Fibroblast of lung (primary cell): ENCODE measurements at regions not wholly inside any gene's neighbourhood (a gene's known extent, or its start where the extent isn't known, plus 50 kb on each side); places are given as distances from the start of the nearest gene placed in this dataset.

Source experiments
- DNase-seq, 2 donors: peaks; one replicate each; pipeline versions ENCODE4 v3.0.0 to v3.0.0-alpha.2; 2010; ENCODE audit warnings: low read depth in 2 of 2
- H2AFZ ChIP-seq: 2 replicates; pipeline ENCODE4 v1.5.1; 2012; ENCODE audit warnings: low read length, control low read depth, inconsistent platforms
- H3K27ac ChIP-seq: 2 replicates; pipeline ENCODE4 v1.5.1; 2011; ENCODE audit warnings: low read length, control low read depth; ENCODE audit not compliant: insufficient read depth
- H3K27me3 ChIP-seq: 2 replicates; pipeline ENCODE4 v1.5.1; 2011; ENCODE audit warnings: mild to moderate bottlenecking, low read length; ENCODE audit not compliant: control insufficient read depth, insufficient read depth
- H3K36me3 ChIP-seq: 2 replicates; pipeline ENCODE4 v1.5.1; 2011; ENCODE audit warnings: low read length; ENCODE audit not compliant: control insufficient read depth, insufficient read depth
- H3K4me1 ChIP-seq: 2 replicates; pipeline ENCODE4 v1.5.1; 2011; ENCODE audit warnings: low read length; ENCODE audit not compliant: control insufficient read depth, insufficient read depth; ENCODE audit errors: extremely low read depth
- H3K4me2 ChIP-seq: 2 replicates; pipeline ENCODE4 v1.5.1; 2011; ENCODE audit warnings: low read length, control low read depth; ENCODE audit not compliant: insufficient read depth; ENCODE audit errors: extremely low read depth
- H3K4me3 ChIP-seq, 4 experiments: fragments of 200-600 bp in 1 of 4; sonication (generic) in 1 of 4; replicated peaks in 1 of 4; 2 replicates each; pipeline ENCODE4 v1.5.1; 2011 to 2016; ENCODE audit warnings: low read length in 4 of 4, low read depth in 3 of 4, mild to moderate bottlenecking in 3 of 4, control low read depth in 2 of 4, inconsistent platforms in 1 of 4, mixed read lengths in 1 of 4; ENCODE audit not compliant: insufficient read depth in 1 of 4; ENCODE audit errors: control extremely low read depth in 1 of 4
- H3K79me2 ChIP-seq: 2 replicates; pipeline ENCODE4 v1.5.1; 2012; ENCODE audit warnings: mild to moderate bottlenecking, low read length, inconsistent platforms; ENCODE audit not compliant: control insufficient read depth, insufficient read depth
- H3K9ac ChIP-seq: 2 replicates; pipeline ENCODE4 v1.5.1; 2011; ENCODE audit warnings: mild to moderate bottlenecking, low read length, control low read depth; ENCODE audit not compliant: insufficient read depth
- H3K9me3 ChIP-seq: 2 replicates; pipeline ENCODE4 v1.5.1; 2012; ENCODE audit warnings: low read depth, low read length; ENCODE audit not compliant: control insufficient read depth, insufficient read depth
- H4K20me1 ChIP-seq: 2 replicates; pipeline ENCODE4 v1.5.1; 2011; ENCODE audit warnings: low read length; ENCODE audit not compliant: control insufficient read depth, insufficient read depth; ENCODE audit errors: extremely low read depth
- CTCF ChIP-seq, 2 donors: IDR thresholded peaks in 1 of 2; conservative IDR thresholded peaks in 1 of 2; 1 replicate in 1 of 2; 2 replicates in 1 of 2; pipeline ENCODE4 v1.5.1; 2011 to 2012; ENCODE audit warnings: low read length in 2 of 2, control low read depth in 1 of 2, inconsistent platforms in 1 of 2, low read depth in 1 of 2, mild to moderate bottlenecking in 1 of 2
- EZH2 ChIP-seq: IDR thresholded peaks from 2 replicates; pipeline ENCODE4 v1.5.1; 2012; ENCODE audit warnings: low read length, control low read depth, mild to moderate bottlenecking; ENCODE audit errors: missing control alignments

DNA sequence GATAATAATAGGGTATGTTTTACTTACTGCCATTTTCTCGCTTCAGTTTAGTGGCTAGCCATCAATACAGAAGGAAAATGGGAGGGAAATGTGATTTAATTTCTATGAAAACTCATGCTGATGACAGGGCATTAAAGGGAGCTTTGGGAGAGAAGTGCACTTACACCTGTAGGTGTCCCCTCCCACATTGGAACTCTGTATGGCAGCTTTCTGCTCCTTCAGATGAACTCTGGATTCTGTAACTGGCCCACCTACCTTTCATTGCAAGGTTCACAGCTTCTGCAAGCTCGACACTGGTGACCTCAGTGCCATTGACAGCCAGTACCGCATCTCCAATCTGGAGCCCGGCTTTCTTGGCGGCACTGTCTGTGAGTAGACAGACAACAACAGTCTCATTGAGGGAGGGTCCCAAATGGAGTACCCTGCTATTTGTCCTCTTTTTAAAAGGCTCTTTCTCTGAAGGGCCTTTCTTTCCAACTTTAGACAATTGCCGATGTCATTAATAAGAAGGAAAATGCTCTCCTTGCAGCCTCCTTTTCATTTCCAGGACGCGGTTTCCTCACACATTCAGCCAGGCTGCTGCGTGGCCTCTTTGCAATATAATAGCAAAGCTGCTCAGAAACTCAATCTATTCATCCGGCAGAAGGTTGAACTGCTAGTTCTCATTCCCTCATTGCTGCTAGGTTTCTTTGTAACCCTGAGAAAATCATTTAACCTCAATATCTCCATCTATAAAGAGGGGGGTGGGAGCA lies 63.6 kb downstream of the NUDT12 start:
- no peaks in the 10 kb centered on the region for H4K20me1 ChIP-seq
- no peaks in the 10 kb centered on the region for H3K79me2 ChIP-seq
- H3K27ac ChIP-seq, result no peak overlapping the region
- no peak overlapping the region for H3K4me3 ChIP-seq
- no peaks in the 10 kb centered on the region for H3K36me3 ChIP-seq
- H3K9ac ChIP-seq, result no peak overlapping the region
- no peak overlapping the region for H3K4me2 ChIP-seq
- TF ChIP-seq EZH2 (no peak), CTCF (conservative IDR thresholded peaks at IDR 0.05 in 1 of 2, IDR thresholded peaks at IDR 0.05 in 1 of 2; ENCODE audit: low read depth in 1 of 2, low read length in 2 of 2) (no peak)
- no peak for DNase-seq
- no peaks in the 10 kb centered on the region for H3K9me3 ChIP-seq
- no peaks in the 10 kb centered on the region for H3K4me1 ChIP-seq
- no peak overlapping the region for H2AFZ ChIP-seq
- H3K27me3 ChIP-seq, result no peaks in the 10 kb centered on the region

DNA sequence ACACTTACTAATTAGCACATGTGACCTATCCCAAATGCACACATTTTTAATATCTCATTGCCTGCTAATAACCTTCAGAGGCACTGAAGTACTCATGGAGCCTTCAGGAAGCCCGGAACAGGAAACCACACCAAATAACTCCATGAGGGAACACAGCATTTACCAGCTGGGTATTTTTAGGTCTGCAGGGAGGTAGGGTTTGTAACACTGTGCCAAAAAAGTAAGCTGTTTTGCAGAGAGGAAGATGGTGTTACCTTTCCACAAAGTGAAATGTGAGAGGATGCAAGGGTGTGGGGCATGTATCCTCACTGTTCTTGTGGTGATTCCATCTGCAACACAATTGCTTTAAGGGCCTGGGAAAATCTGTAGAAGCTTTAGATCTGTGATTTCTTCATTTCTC lies 64.4 kb downstream of the NUDT12 start:
- no peaks in the 10 kb centered on the region for H4K20me1 ChIP-seq
- H3K9ac ChIP-seq, result no peak overlapping the region
- no peak overlapping the region for H2AFZ ChIP-seq
- DNase-seq, result no peak
- no peak overlapping the region for H3K4me3 ChIP-seq
- H3K4me2 ChIP-seq, result no peak overlapping the region
- TF ChIP-seq EZH2 (no peak), CTCF (conservative IDR thresholded peaks at IDR 0.05 in 1 of 2, IDR thresholded peaks at IDR 0.05 in 1 of 2; ENCODE audit: low read depth in 1 of 2, low read length in 2 of 2) (no peak)
- no peak overlapping the region for H3K27ac ChIP-seq
- H3K9me3 ChIP-seq, result no peaks in the 10 kb centered on the region
- no peaks in the 10 kb centered on the region for H3K4me1 ChIP-seq
- no peaks in the 10 kb centered on the region for H3K36me3 ChIP-seq
- no peaks in the 10 kb centered on the region for H3K79me2 ChIP-seq
- no peaks in the 10 kb centered on the region for H3K27me3 ChIP-seq

DNA sequence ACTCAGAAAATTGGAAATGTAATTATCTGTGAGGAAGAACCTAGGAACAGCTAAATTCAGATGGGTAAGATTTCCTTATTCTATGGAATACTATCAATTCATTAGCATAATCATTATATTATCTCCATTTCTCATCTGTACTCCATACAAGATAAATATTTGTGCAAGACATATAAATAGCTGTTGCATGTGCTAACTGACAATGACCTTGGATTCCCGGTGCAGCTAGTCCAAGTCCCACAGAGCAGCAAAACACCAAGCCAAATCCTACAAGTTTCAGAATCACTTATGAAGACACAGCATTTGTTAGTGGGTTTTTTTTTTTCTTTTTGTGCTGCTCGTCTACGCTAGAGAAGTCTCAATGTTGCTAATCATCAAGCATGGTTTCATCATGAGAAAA lies 64.8 kb downstream of the NUDT12 start:
- Histone ChIP-seq H3K9me3 (no peaks in the 10 kb centered on the region), H3K27ac (no peak overlapping the region), H3K4me3 (no peak overlapping the region), H3K36me3 (no peaks in the 10 kb centered on the region), H3K27me3 (no peaks in the 10 kb centered on the region), H4K20me1 (no peaks in the 10 kb centered on the region), H2AFZ (no peak overlapping the region), H3K4me2 (no peak overlapping the region), H3K4me1 (no peaks in the 10 kb centered on the region), H3K79me2 (no peaks in the 10 kb centered on the region), H3K9ac (no peak overlapping the region)
- TF ChIP-seq CTCF (conservative IDR thresholded peaks at IDR 0.05 in 1 of 2, IDR thresholded peaks at IDR 0.05 in 1 of 2; ENCODE audit: low read depth in 1 of 2, low read length in 2 of 2) (no peak), EZH2 (no peak)
- no peak for DNase-seq
